ENCODE measurements at regions not wholly inside any gene's neighbourhood (a gene's known extent, or its start where the extent isn't known, plus 50 kb on each side); places are given as distances from the start of the nearest gene placed in this dataset.

GRCh38 chr2:181829230-181829629 lies 62.3 kb upstream of the ITPRID2 start:
- no peaks in the 10 kb centered on the region for H3K4me1 ChIP-seq (ENCODE audit: control insufficient read depth, insufficient read depth, low read depth, low read length)
- no peak for DNase-seq
- no peak overlapping the region for H4K8ac ChIP-seq (ENCODE audit: low read length)
- H3K18ac ChIP-seq (ENCODE audit: low read depth in 1 of 2, low read length in 2 of 2): no peak overlapping the region
- peaks cover 0 to 6% of the 10 kb centered on the region in 2 experiments for H3K27me3 ChIP-seq (ENCODE audit: control insufficient read depth in 1 of 2, insufficient read depth in 1 of 2, low read length in 2 of 2)
- no peak overlapping the region for H4K91ac ChIP-seq (ENCODE audit: low read length)
- H3K36me3 ChIP-seq (ENCODE audit: control insufficient read depth in 1 of 2, insufficient read depth in 2 of 2, low read depth in 1 of 2, low read length in 2 of 2): no peaks in the 10 kb centered on the region
- no peak overlapping the region for H3K14ac ChIP-seq (ENCODE audit: low read length in 2 of 2)
- H2BK15ac ChIP-seq (ENCODE audit: low read depth, poor library complexity, severe bottlenecking): no peak overlapping the region
- no peak overlapping the region for H2BK120ac ChIP-seq (ENCODE audit: low read depth, low read length)
- H2AK5ac ChIP-seq (ENCODE audit: low read length, severe bottlenecking): no peak overlapping the region
- no peaks in the 10 kb centered on the region for H3K9me3 ChIP-seq (ENCODE audit: control insufficient read depth, low read length)
- no peak overlapping the region for H2AFZ ChIP-seq (ENCODE audit: low read depth, low read length)
- no peaks in the 10 kb centered on the region for H3K79me1 ChIP-seq (replicated peaks; ENCODE audit: low read length, poor library complexity, severe bottlenecking)
- H3K4me3 ChIP-seq (ENCODE audit: insufficient read depth in 1 of 2, low read depth in 1 of 2, low read length in 2 of 2): no peak overlapping the region
- no peak overlapping the region for H3K4me2 ChIP-seq (ENCODE audit: low read length, poor library complexity, severe bottlenecking)
- no peak overlapping the region for H2BK5ac ChIP-seq (ENCODE audit: low read depth, low read length, poor library complexity, severe bottlenecking)
- no peak overlapping the region for H2BK12ac ChIP-seq (ENCODE audit: low read length in 2 of 2)
- H3K27ac ChIP-seq (ENCODE audit: low read length, poor library complexity, severe bottlenecking): no peak overlapping the region
- H3K9ac ChIP-seq (ENCODE audit: low read length): no peak overlapping the region
- H3K23ac ChIP-seq (ENCODE audit: low read length in 2 of 2): no peak overlapping the region
- 100% methylated on average over 1 of the region's 1 CpG for WGBS
- H3K4ac ChIP-seq (ENCODE audit: low read depth in 1 of 2, low read length in 2 of 2): no peak overlapping the region

- Histone ChIP-seq H3K9me3 (ENCODE audit: control insufficient read depth, low read length) (no peaks in the 10 kb centered on the region), H2BK5ac (ENCODE audit: low read depth, low read length, poor library complexity, severe bottlenecking) (no peak overlapping the region), H2AFZ (ENCODE audit: low read depth, low read length) (no peak overlapping the region), H2BK120ac (ENCODE audit: low read depth, low read length) (no peak overlapping the region), H4K91ac (ENCODE audit: low read length) (no peak overlapping the region), H3K4me2 (ENCODE audit: low read length, poor library complexity, severe bottlenecking) (no peak overlapping the region), H3K36me3 (ENCODE audit: control insufficient read depth in 1 of 2, insufficient read depth in 2 of 2, low read depth in 1 of 2, low read length in 2 of 2) (no peaks in the 10 kb centered on the region), H2BK15ac (ENCODE audit: low read depth, poor library complexity, severe bottlenecking) (no peak overlapping the region), H3K4me1 (ENCODE audit: control insufficient read depth, insufficient read depth, low read depth, low read length) (no peaks in the 10 kb centered on the region), H3K4me3 (ENCODE audit: insufficient read depth in 1 of 2, low read depth in 1 of 2, low read length in 2 of 2) (no peak overlapping the region), H3K18ac (ENCODE audit: low read depth in 1 of 2, low read length in 2 of 2) (no peak overlapping the region), H2BK12ac (ENCODE audit: low read length in 2 of 2) (no peak overlapping the region), H3K79me1 (replicated peaks; ENCODE audit: low read length, poor library complexity, severe bottlenecking) (no peaks in the 10 kb centered on the region), H4K8ac (ENCODE audit: low read length) (no peak overlapping the region), H2AK5ac (ENCODE audit: low read length, severe bottlenecking) (no peak overlapping the region), H3K27me3 (ENCODE audit: control insufficient read depth in 1 of 2, insufficient read depth in 1 of 2, low read length in 2 of 2) (peaks cover 0 to 6% of the 10 kb centered on the region in 2 experiments), H3K4ac (ENCODE audit: low read depth in 1 of 2, low read length in 2 of 2) (no peak overlapping the region), H3K9ac (ENCODE audit: low read length) (no peak overlapping the region), H3K27ac (ENCODE audit: low read length, poor library complexity, severe bottlenecking) (no peak overlapping the region), H3K14ac (ENCODE audit: low read length in 2 of 2) (no peak overlapping the region), H3K23ac (ENCODE audit: low read length in 2 of 2) (no peak overlapping the region)
- WGBS: 100% methylated on average over 4 of the region's 4 CpGs
- no peak for DNase-seq
Measured at GRCh38 chr2:181832015-181832414, 59.5 kb upstream of the ITPRID2 start.

- Histone ChIP-seq H2BK5ac (ENCODE audit: low read depth, low read length, poor library complexity, severe bottlenecking) (no peak overlapping the region), H4K91ac (ENCODE audit: low read length) (no peak overlapping the region), H2BK120ac (ENCODE audit: low read depth, low read length) (no peak overlapping the region), H3K27me3 (ENCODE audit: control insufficient read depth in 1 of 2, insufficient read depth in 1 of 2, low read length in 2 of 2) (no peaks in the 10 kb centered on the region), H3K4me1 (ENCODE audit: control insufficient read depth, insufficient read depth, low read depth, low read length) (no peaks in the 10 kb centered on the region), H3K27ac (ENCODE audit: low read length, poor library complexity, severe bottlenecking) (no peak overlapping the region), H2BK15ac (ENCODE audit: low read depth, poor library complexity, severe bottlenecking) (no peak overlapping the region), H3K9me3 (ENCODE audit: control insufficient read depth, low read length) (no peaks in the 10 kb centered on the region), H3K36me3 (ENCODE audit: control insufficient read depth in 1 of 2, insufficient read depth in 2 of 2, low read depth in 1 of 2, low read length in 2 of 2) (no peaks in the 10 kb centered on the region), H3K4ac (ENCODE audit: low read depth in 1 of 2, low read length in 2 of 2) (no peak overlapping the region), H4K8ac (ENCODE audit: low read length) (no peak overlapping the region), H2AFZ (ENCODE audit: low read depth, low read length) (no peak overlapping the region), H3K79me1 (replicated peaks; ENCODE audit: low read length, poor library complexity, severe bottlenecking) (no peaks in the 10 kb centered on the region), H3K4me2 (ENCODE audit: low read length, poor library complexity, severe bottlenecking) (no peak overlapping the region), H2BK12ac (ENCODE audit: low read length in 2 of 2) (no peak overlapping the region), H3K4me3 (ENCODE audit: insufficient read depth in 1 of 2, low read depth in 1 of 2, low read length in 2 of 2) (no peak overlapping the region), H2AK5ac (ENCODE audit: low read length, severe bottlenecking) (no peak overlapping the region), H3K23ac (ENCODE audit: low read length in 2 of 2) (no peak overlapping the region), H3K9ac (ENCODE audit: low read length) (no peak overlapping the region), H3K18ac (ENCODE audit: low read depth in 1 of 2, low read length in 2 of 2) (no peak overlapping the region), H3K14ac (ENCODE audit: low read length in 2 of 2) (no peak overlapping the region)
- DNase-seq: no peak
- 100% methylated on average over 1 of the region's 2 CpGs for WGBS
Measured at GRCh38 chr2:181836583-181836982, 54.9 kb upstream of the ITPRID2 start.

- Histone ChIP-seq H3K79me1 (replicated peaks; ENCODE audit: low read length, poor library complexity, severe bottlenecking) (no peaks in the 10 kb centered on the region), H2BK120ac (ENCODE audit: low read depth, low read length) (no peak overlapping the region), H3K23ac (ENCODE audit: low read length in 2 of 2) (no peak overlapping the region), H2AK5ac (ENCODE audit: low read length, severe bottlenecking) (no peak overlapping the region), H2AFZ (ENCODE audit: low read depth, low read length) (no peak overlapping the region), H3K9ac (ENCODE audit: low read length) (no peak overlapping the region), H4K91ac (ENCODE audit: low read length) (no peak overlapping the region), H3K27me3 (ENCODE audit: control insufficient read depth in 1 of 2, insufficient read depth in 1 of 2, low read length in 2 of 2) (no peaks in the 10 kb centered on the region), H3K27ac (ENCODE audit: low read length, poor library complexity, severe bottlenecking) (no peak overlapping the region), H3K4me1 (ENCODE audit: control insufficient read depth, insufficient read depth, low read depth, low read length) (no peaks in the 10 kb centered on the region), H4K8ac (ENCODE audit: low read length) (no peak overlapping the region), H3K4me2 (ENCODE audit: low read length, poor library complexity, severe bottlenecking) (no peak overlapping the region), H2BK15ac (ENCODE audit: low read depth, poor library complexity, severe bottlenecking) (no peak overlapping the region), H3K36me3 (ENCODE audit: control insufficient read depth in 1 of 2, insufficient read depth in 2 of 2, low read depth in 1 of 2, low read length in 2 of 2) (no peaks in the 10 kb centered on the region), H3K14ac (ENCODE audit: low read length in 2 of 2) (no peak overlapping the region), H3K4me3 (ENCODE audit: insufficient read depth in 1 of 2, low read depth in 1 of 2, low read length in 2 of 2) (no peak overlapping the region), H3K4ac (ENCODE audit: low read depth in 1 of 2, low read length in 2 of 2) (no peak overlapping the region), H2BK5ac (ENCODE audit: low read depth, low read length, poor library complexity, severe bottlenecking) (no peak overlapping the region), H3K9me3 (ENCODE audit: control insufficient read depth, low read length) (no peaks in the 10 kb centered on the region), H2BK12ac (ENCODE audit: low read length in 2 of 2) (no peak overlapping the region), H3K18ac (ENCODE audit: low read depth in 1 of 2, low read length in 2 of 2) (no peak overlapping the region)
- no peak for DNase-seq
- 62% methylated on average over 2 of the region's 2 CpGs for WGBS
Measured at GRCh38 chr2:181837563-181837962, 54.0 kb upstream of the ITPRID2 start.

Data from mesenchymal stem cell (in vitro differentiated cells and primary cell).